GM18519 (cell line): ENCODE measurements at regions not wholly inside any gene's neighbourhood (a gene's known extent, or its start where the extent isn't known, plus 50 kb on each side); places are given as distances from the start of the nearest gene placed in this dataset.

Experiments used
- ATAC-seq: cut with Tn5 transposase; IDR thresholded peaks from one replicate; pipeline ENCODE4 v1.9.1; 2021; ENCODE audit warnings: mild to moderate bottlenecking, moderate library complexity; ENCODE audit not compliant: unreplicated experiment, low FRiP score

GRCh38 chr5:89449392-89450148 is 566.6 kb upstream of the MEF2C start:
- no peak for ATAC-seq

- ATAC-seq, result no peak
These were observed 564.0 kb upstream of the MEF2C start for GRCh38 chr5:89447027-89447426.

- no peak for ATAC-seq
These were observed 562.2 kb upstream of the MEF2C start for GRCh38 chr5:89445106-89445745.

GRCh38 chr5:89444088-89444487 is 561.1 kb upstream of the MEF2C start:
- ATAC-seq, result no peak

GRCh38 chr5:89443508-89443907 is 560.5 kb upstream of the MEF2C start:
- ATAC-seq, result no peak

GRCh38 chr5:89441965-89442364 is 559.0 kb upstream of the MEF2C start:
- no peak for ATAC-seq

GRCh38 chr5:89440670-89441069 is 557.7 kb upstream of the MEF2C start:
- ATAC-seq, result no peak

- no peak for ATAC-seq
These were observed 554.8 kb upstream of the MEF2C start for GRCh38 chr5:89437450-89438435.

- no peak for ATAC-seq
These were observed 553.5 kb upstream of the MEF2C start for GRCh38 chr5:89436464-89436863.

- peak; percentile 58 for ATAC-seq
These were observed 552.4 kb upstream of the MEF2C start for GRCh38 chr5:89435347-89435746.

- no peak for ATAC-seq
These were observed 545.6 kb upstream of the MEF2C start for GRCh38 chr5:89428624-89429023.

- ATAC-seq, result no peak
These were observed 542.1 kb upstream of the MEF2C start for GRCh38 chr5:89425062-89425461.

GRCh38 chr5:89421035-89421434 is 538.1 kb upstream of the MEF2C start:
- no peak for ATAC-seq

GRCh38 chr5:89418407-89419085 is 535.6 kb upstream of the MEF2C start:
- no peak for ATAC-seq

GRCh38 chr5:89417990-89418389 is 535.0 kb upstream of the MEF2C start:
- no peak for ATAC-seq

- ATAC-seq, result no peak
These were observed 534.5 kb upstream of the MEF2C start for GRCh38 chr5:89417515-89417914.

- no peak for ATAC-seq
These were observed 528.9 kb upstream of the MEF2C start for GRCh38 chr5:89411891-89412290.

GRCh38 chr5:89407054-89407453 is 524.1 kb upstream of the MEF2C start:
- ATAC-seq, result no peak

- ATAC-seq, result no peak
These were observed 518.7 kb upstream of the MEF2C start for GRCh38 chr5:89401659-89402058.

GRCh38 chr5:89401012-89401411 is 518.0 kb upstream of the MEF2C start:
- no peak for ATAC-seq
